H9 (cell line): ENCODE measurements at regions not wholly inside any gene's neighbourhood (a gene's known extent, or its start where the extent isn't known, plus 50 kb on each side); places are given as distances from the start of the nearest gene placed in this dataset.

Experiments used
- DNase-seq: peaks from one replicate; pipeline ENCODE4 v3.0.0-alpha.2; 2017
- H2AFZ ChIP-seq: one replicate; pipeline ENCODE4 v1.6.1; 2013; ENCODE audit warnings: mild to moderate bottlenecking, low read length, control low read depth, moderate library complexity
- H2AK5ac ChIP-seq: 2 replicates; pipeline ENCODE4 v1.6.1; 2013; ENCODE audit warnings: low read length, control low read depth, mixed read lengths; ENCODE audit not compliant: insufficient read length
- H2BK120ac ChIP-seq: one replicate; pipeline ENCODE4 v1.6.1; 2013; ENCODE audit warnings: low read depth, mild to moderate bottlenecking, low read length, control low read depth, inconsistent platforms; ENCODE audit not compliant: poor library complexity, severe bottlenecking
- H2BK12ac ChIP-seq: 2 replicates; pipeline ENCODE4 v1.6.1; 2013; ENCODE audit warnings: low read length, control low read depth, mixed read lengths, low read depth; ENCODE audit not compliant: insufficient read length
- H2BK15ac ChIP-seq: 2 replicates; pipeline ENCODE4 v1.6.1; 2013; ENCODE audit warnings: low read depth, low read length, control low read depth
- H2BK20ac ChIP-seq: one replicate; pipeline ENCODE4 v1.6.1; 2013; ENCODE audit warnings: low read depth, mild to moderate bottlenecking, low read length, control low read depth, inconsistent platforms; ENCODE audit not compliant: poor library complexity, severe bottlenecking
- H2BK5ac ChIP-seq: 2 replicates; pipeline ENCODE4 v1.6.1; 2013; ENCODE audit warnings: low read length, control low read depth, mixed read lengths; ENCODE audit not compliant: insufficient read length
- H3K14ac ChIP-seq: 2 replicates; pipeline ENCODE4 v1.6.1; 2013; ENCODE audit warnings: low read length, control low read depth; ENCODE audit not compliant: insufficient read depth
- H3K18ac ChIP-seq: 2 replicates; pipeline ENCODE4 v1.6.1; 2013; ENCODE audit warnings: low read depth, mild to moderate bottlenecking, mixed read lengths, low read length, control low read depth; ENCODE audit not compliant: insufficient read length
- H3K23ac ChIP-seq: 2 replicates; pipeline ENCODE4 v1.6.1; 2013; ENCODE audit warnings: low read length, control low read depth, mixed read lengths, low read depth; ENCODE audit not compliant: insufficient read length
- H3K23me2 ChIP-seq: 2 replicates; pipeline ENCODE4 v1.6.1; 2013; ENCODE audit warnings: low read depth, mild to moderate bottlenecking, mixed read lengths, low read length, control low read depth; ENCODE audit not compliant: insufficient read length, poor library complexity, severe bottlenecking
- H3K27ac ChIP-seq: 2 replicates; pipeline ENCODE4 v1.5.1; 2013; ENCODE audit warnings: low read length, control low read depth, mixed read lengths, low read depth; ENCODE audit not compliant: insufficient read length
- H3K27me3 ChIP-seq: 2 replicates; pipeline ENCODE4 v1.6.1; 2013; ENCODE audit warnings: low read length, control low read depth, inconsistent platforms; ENCODE audit not compliant: insufficient read depth
- H3K4ac ChIP-seq: 2 replicates; pipeline ENCODE4 v1.6.1; 2013; ENCODE audit warnings: low read depth, mild to moderate bottlenecking, control low read depth, inconsistent platforms, low read length, moderate library complexity
- H3K4me1 ChIP-seq: 2 replicates; pipeline ENCODE4 v1.6.1; 2013; ENCODE audit warnings: low read length, control low read depth, inconsistent platforms; ENCODE audit not compliant: insufficient read depth
- H3K4me2 ChIP-seq: 2 replicates; pipeline ENCODE4 v1.6.1; 2013; ENCODE audit warnings: low read length, control low read depth, mixed read lengths; ENCODE audit not compliant: insufficient read length, insufficient read depth
- H3K56ac ChIP-seq: 2 replicates; pipeline ENCODE4 v1.6.1; 2013; ENCODE audit warnings: low read depth, mild to moderate bottlenecking, mixed read lengths, low read length, control low read depth; ENCODE audit not compliant: insufficient read length
- H3K79me1 ChIP-seq: 2 replicates; pipeline ENCODE4 v1.6.1; 2013; ENCODE audit warnings: low read depth, mild to moderate bottlenecking, moderate library complexity, low read length, control low read depth, inconsistent platforms; ENCODE audit not compliant: insufficient read depth, poor library complexity, severe bottlenecking
- H3K79me2 ChIP-seq: 2 replicates; pipeline ENCODE4 v1.6.1; 2013; ENCODE audit warnings: low read length, control low read depth, inconsistent platforms; ENCODE audit not compliant: insufficient read depth
- H3K9ac ChIP-seq: 2 replicates; pipeline ENCODE4 v1.6.1; 2013; ENCODE audit warnings: low read length, control low read depth, mixed read lengths; ENCODE audit not compliant: insufficient read length; ENCODE audit errors: extremely low read depth
- H3K9me3 ChIP-seq: one replicate; pipeline ENCODE4 v1.6.1; 2013; ENCODE audit warnings: low read depth, low read length, inconsistent platforms; ENCODE audit not compliant: control insufficient read depth
- H3T11ph ChIP-seq: one replicate; pipeline ENCODE4 v1.6.1; 2013; ENCODE audit warnings: mild to moderate bottlenecking, low read length, control low read depth, inconsistent platforms
- H4K20me1 ChIP-seq: one replicate; pipeline ENCODE4 v1.6.1; 2013; ENCODE audit not compliant: control insufficient read depth, insufficient read length, insufficient read depth
- H4K5ac ChIP-seq: 2 replicates; pipeline ENCODE4 v1.6.1; 2013; ENCODE audit warnings: low read depth, mild to moderate bottlenecking, mixed read lengths, low read length, control low read depth; ENCODE audit not compliant: insufficient read length
- H4K8ac ChIP-seq: replicated peaks from 2 replicates; pipeline ENCODE4 v1.6.1; 2013; ENCODE audit warnings: low read length, control low read depth, mixed read lengths, low read depth; ENCODE audit not compliant: insufficient read length
- H4K91ac ChIP-seq: 2 replicates; pipeline ENCODE4 v1.6.1; 2013; ENCODE audit warnings: low read depth, mild to moderate bottlenecking, moderate library complexity, mixed read lengths, low read length, control low read depth; ENCODE audit not compliant: insufficient read length
- H3K27ac Mint-ChIP-seq, 3 experiments: 2 replicates in 2 of 3; 3 replicates in 1 of 3; pipeline ENCODE4 v1.8.0; 2020 to 2021; ENCODE audit warnings: mixed read lengths in 3 of 3, mild to moderate bottlenecking in 1 of 3, moderate library complexity in 1 of 3
- H3K27me3 Mint-ChIP-seq: 2 replicates; pipeline ENCODE4 v1.8.0; 2021; ENCODE audit warnings: low read depth, mild to moderate bottlenecking, moderate library complexity, mixed read lengths
- H3K36me3 Mint-ChIP-seq, 3 experiments: 2 replicates in 2 of 3; 3 replicates in 1 of 3; pipeline ENCODE4 v1.8.0; 2020 to 2021; ENCODE audit warnings: low read depth in 3 of 3, mixed read lengths in 3 of 3; ENCODE audit not compliant: insufficient read depth in 1 of 3
- H3K4me1 Mint-ChIP-seq, 2 experiments: 2 replicates each; pipeline ENCODE4 v1.8.0; 2020; ENCODE audit warnings: mixed read lengths in 2 of 2
- H3K4me3 Mint-ChIP-seq, 2 experiments: 2 replicates in 1 of 2; 3 replicates in 1 of 2; pipeline ENCODE4 v1.8.0; 2020 to 2021; ENCODE audit warnings: mild to moderate bottlenecking in 2 of 2, mixed read lengths in 2 of 2, moderate library complexity in 1 of 2
- H3K9me3 Mint-ChIP-seq, 2 experiments: 2 replicates in 1 of 2; 3 replicates in 1 of 2; pipeline ENCODE4 v1.8.0; 2020; ENCODE audit warnings: mild to moderate bottlenecking in 2 of 2, mixed read lengths in 2 of 2, moderate library complexity in 1 of 2
- WGBS: extraction: QIAGEN DNeasy Blood & Tissue Kit; methylation state at CpG from one replicate; pipeline ENCODE4 v1.1.7; 2013; ENCODE audit warnings: missing lambda C conversion rate, low lambda C conversion rate, mixed read lengths; ENCODE audit not compliant: insufficient read length; ENCODE audit errors: extremely low coverage; 5-methylcytosine and 5-hydroxymethylcytosine counted together
- TF ChIP-seq, protein P1 (sequence below): fragments of 200-600 bp; sonication (generic); conservative IDR thresholded peaks from 3 replicates; pipeline ENCODE4 v1.8.0; 2021; ENCODE audit warnings: antibody characterized with exemption, mild to moderate bottlenecking

DNA sequence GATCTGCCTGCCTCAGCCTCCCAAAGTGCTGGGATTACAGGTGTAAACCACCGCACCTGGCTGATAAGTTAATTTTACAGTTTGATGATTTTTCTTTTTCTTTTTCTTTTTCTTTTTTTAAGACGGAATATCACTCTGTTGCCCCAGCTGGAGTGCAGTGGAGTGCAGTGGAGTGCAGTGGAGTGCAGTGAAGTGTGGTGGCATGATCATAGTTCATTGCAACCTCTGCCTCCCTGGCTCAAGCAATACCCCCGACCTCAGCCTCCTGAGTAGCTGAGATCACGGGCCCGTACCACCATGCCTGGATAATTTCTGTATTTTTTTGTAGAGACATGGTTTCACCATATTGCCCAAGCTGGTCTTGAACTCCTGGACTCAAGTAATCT is 84.4 kb upstream of the CXADR start:
- H2AFZ ChIP-seq: no peak overlapping the region
- H3K23ac ChIP-seq: no peak overlapping the region
- no peak overlapping the region for H3T11ph ChIP-seq
- H4K91ac ChIP-seq: no peak overlapping the region
- no peak overlapping the region for H2BK120ac ChIP-seq
- WGBS: no CpG with 5 or more reads among the region's 5 CpGs
- no peak overlapping the region for H2BK12ac ChIP-seq
- Mint-ChIP-seq H3K4me3 (no peak overlapping the region), H3K27me3 (peaks cover 3% of the 10 kb centered on the region), H3K36me3 (peaks cover 0 to 5% (median 2%) of the 10 kb centered on the region in 3 experiments; a peak in 2 of 7 replicates), H3K27ac (no peak overlapping the region), H3K9me3 (peaks cover 14% of the 10 kb centered on the region in 2 experiments; a peak in 4 of 5 replicates), H3K4me1 (peaks cover 11 to 16% of the 10 kb centered on the region in 2 experiments)
- no peaks in the 10 kb centered on the region for H3K79me2 ChIP-seq
- no peaks in the 10 kb centered on the region for H3K9me3 ChIP-seq
- H2AK5ac ChIP-seq: no peak overlapping the region
- H3K27ac ChIP-seq: no peak overlapping the region
- no peaks in the 10 kb centered on the region for H3K27me3 ChIP-seq
- DNase-seq: no peak
- TF ChIP-seq, protein P1, sequence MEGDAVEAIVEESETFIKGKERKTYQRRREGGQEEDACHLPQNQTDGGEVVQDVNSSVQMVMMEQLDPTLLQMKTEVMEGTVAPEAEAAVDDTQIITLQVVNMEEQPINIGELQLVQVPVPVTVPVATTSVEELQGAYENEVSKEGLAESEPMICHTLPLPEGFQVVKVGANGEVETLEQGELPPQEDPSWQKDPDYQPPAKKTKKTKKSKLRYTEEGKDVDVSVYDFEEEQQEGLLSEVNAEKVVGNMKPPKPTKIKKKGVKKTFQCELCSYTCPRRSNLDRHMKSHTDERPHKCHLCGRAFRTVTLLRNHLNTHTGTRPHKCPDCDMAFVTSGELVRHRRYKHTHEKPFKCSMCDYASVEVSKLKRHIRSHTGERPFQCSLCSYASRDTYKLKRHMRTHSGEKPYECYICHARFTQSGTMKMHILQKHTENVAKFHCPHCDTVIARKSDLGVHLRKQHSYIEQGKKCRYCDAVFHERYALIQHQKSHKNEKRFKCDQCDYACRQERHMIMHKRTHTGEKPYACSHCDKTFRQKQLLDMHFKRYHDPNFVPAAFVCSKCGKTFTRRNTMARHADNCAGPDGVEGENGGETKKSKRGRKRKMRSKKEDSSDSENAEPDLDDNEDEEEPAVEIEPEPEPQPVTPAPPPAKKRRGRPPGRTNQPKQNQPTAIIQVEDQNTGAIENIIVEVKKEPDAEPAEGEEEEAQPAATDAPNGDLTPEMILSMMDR: no peak
- no peak overlapping the region for H3K4me2 ChIP-seq
- H2BK5ac ChIP-seq: no peak overlapping the region
- no peak overlapping the region for H4K5ac ChIP-seq
- H3K4me1 ChIP-seq: no peaks in the 10 kb centered on the region
- H3K9ac ChIP-seq: no peak overlapping the region
- H3K14ac ChIP-seq: no peak overlapping the region
- no peak overlapping the region for H2BK20ac ChIP-seq
- H4K8ac ChIP-seq: no peak overlapping the region
- H3K18ac ChIP-seq: no peak overlapping the region
- H3K56ac ChIP-seq: no peak overlapping the region
- no peak overlapping the region for H3K4ac ChIP-seq
- H4K20me1 ChIP-seq: no peaks in the 10 kb centered on the region
- H3K23me2 ChIP-seq: no peaks in the 10 kb centered on the region
- H2BK15ac ChIP-seq: no peak overlapping the region
- no peaks in the 10 kb centered on the region for H3K79me1 ChIP-seq
